HG03039 (cell line): ENCODE measurements at regions not wholly inside any gene's neighbourhood (a gene's known extent, or its start where the extent isn't known, plus 50 kb on each side); places are given as distances from the start of the nearest gene placed in this dataset.

Source experiments
- ATAC-seq: cut with Tn5 transposase; IDR thresholded peaks from one replicate; pipeline ENCODE4 v1.9.1; 2021; ENCODE audit warnings: mild to moderate bottlenecking, moderate library complexity; ENCODE audit not compliant: unreplicated experiment

DNA sequence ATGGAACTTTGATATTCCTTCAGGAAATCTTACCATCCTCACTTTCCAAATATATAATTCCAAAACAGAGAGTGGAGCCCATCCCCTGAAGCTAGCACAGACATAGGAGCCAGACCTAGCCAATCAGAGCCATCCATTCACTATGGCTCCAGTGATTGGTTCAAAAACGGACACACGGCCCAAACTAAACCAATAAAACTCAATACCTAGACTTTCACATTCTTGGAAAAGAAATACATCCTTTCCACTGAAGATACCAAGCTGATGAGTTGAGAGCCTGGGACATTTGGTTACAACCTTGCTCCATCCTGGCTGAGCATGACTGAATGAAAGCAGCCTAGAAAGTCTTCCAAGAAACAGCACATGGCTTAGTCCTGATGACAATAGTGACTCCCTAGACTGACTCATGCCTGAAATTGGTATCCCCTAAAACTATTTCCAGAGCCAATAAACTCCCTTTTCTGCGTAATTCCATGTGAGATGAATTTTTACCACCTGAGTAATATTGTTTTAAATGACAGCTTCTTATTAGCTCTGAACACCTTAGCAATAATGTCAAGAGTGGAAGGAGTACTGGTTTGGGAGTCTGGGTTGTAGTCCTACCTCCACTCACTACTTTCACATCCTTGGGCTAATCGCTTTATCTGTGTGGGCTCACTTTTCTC, 189.6 kb upstream of the LNX1 start:
- no peak for ATAC-seq

DNA sequence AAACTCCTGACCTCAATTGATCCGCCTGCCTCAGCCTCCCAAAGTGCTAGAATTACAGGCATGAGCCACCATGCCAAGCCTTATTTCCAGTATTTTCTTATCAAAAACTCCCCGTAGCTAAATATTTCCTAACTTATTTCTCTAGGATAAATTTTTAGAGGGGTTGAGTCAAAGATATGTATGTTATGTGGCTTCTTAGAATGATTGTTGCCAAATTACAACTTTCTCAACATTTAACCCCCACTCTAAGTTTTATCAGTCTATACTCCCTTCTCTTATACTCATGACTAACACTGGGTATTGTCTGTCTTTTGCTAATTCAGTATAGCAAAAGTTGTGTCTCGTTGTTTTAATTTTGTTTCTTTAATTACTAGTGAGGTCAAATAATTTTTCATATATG, 187.7 kb upstream of the LNX1 start:
- ATAC-seq: no peak

- ATAC-seq: no peak
Observed at GRCh38 chr4:53778155-53778554, 186.9 kb upstream of the LNX1 start.

DNA sequence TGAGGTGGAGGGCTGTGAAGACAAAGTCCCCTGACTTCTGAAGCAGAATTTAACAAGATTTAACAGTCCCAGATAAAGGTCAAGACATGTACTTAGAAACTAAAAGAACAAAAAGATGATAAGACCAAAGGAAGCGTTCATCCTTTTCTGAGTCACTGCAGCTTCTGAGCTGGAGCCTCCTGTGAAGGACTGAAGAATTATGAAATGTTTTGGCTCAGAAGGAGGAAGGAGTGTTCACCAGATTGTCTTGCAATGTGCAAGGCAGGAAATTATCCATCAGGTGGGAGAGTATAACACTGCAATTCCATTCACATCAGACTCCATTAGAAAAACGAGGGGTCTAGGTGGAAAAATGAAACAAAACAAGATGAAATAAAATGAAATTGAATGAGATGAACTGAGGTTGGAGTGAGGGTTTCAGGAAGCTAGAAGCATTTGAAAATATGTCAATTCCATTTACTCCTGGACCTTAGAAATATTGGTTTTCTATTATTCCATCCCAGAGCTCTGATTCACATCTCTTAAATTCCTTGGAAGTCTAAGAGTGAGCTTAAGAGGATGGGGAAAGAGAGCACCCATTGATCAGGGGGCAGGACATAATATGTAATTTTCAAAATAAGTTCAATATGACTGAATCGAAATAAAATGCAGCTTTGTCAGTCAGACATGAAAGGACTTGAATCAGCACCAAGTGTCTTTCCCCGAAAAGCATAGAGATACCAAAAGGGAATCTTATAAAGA, 186.1 kb upstream of the LNX1 start:
- no peak for ATAC-seq

GRCh38 chr4:53776141-53776540, 184.9 kb upstream of the LNX1 start:
- no peak for ATAC-seq

DNA sequence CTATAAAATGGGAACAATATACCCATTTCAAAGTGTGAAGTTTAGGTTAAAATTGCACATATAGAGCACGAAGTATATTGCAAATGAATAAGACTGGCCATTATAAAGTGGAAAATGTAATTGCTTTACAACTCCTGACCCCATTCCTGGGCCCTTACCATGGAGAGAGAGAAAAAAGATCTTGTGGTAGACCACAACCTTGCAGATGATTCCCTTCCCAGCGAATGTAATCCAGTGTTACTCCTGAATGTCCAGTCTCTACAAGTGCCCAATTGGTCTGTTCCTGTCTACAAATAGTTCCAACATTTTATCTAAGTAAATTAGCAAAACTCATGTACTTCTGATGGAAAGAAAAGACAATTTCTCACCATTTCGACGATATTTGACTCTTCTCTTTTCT, 184.1 kb upstream of the LNX1 start:
- ATAC-seq: no peak

DNA sequence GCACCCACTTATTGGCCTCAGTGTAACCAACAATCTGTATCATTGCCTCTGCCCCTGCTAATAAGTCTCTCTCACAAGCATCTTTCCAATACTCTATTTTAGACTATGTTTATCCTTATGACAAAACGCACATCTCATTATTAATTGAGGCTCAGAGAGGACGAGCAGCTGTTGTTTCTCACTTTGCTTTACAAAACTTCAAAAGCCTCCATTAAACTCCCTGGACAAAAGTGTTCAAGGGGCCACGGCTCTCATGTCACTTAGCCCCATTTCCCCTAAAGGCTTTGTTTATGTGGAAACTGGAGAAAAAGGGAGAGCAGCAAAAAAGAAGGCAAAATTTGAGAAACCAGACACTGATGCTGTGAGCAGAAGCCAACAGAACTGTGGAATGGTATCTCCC, 180.0 kb upstream of the LNX1 start:
- no peak for ATAC-seq

GRCh38 chr4:53767482-53767881, 176.2 kb upstream of the LNX1 start:
- ATAC-seq: no peak

GRCh38 chr4:53764761-53765490, 173.6 kb upstream of the LNX1 start:
- ATAC-seq: no peak

GRCh38 chr4:53763813-53764597, 172.7 kb upstream of the LNX1 start:
- ATAC-seq: no peak

- no peak for ATAC-seq
Observed at GRCh38 chr4:53755656-53756055, 164.4 kb upstream of the LNX1 start.

DNA sequence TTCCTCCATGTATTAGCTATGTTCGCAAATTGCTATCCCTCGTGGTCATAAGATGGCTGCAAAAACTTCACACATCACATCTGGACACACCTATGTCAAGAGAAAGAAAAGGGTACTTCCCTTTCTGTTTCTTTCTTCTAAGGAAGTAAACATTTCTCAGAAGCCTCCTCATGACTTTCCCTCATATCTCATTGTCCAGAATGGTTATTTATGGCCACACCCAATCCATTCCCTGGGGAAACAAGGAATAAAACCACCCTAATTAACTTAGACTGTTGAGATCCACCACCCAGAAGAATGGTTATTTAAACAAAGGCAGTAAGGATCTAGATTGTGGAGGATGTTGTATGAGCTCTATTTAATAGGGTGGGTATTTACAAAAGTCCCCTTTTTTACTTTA, 160.8 kb upstream of the LNX1 start:
- ATAC-seq: no peak

DNA sequence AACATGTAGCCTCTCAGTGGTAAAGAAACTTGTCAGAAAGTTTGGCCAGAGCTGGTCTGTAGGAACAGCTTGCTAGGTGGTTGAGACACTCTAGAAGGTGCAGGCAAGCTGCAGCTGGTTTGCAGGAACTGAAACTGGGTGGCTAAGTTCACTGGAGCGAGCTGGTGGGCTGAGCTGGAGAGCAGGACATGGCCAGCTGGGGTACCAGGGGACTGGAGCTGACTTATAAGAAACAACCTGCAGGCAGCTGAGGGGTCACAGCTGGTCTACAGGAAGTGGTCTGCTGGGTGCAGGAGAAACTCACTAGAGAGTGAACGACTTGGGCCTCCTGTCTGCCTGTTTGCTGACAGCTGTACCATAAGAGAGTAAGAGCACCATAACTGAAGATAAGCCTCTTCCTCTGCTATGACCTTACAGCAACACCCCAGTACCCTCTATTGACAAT, 157.1 kb upstream of the LNX1 start:
- ATAC-seq: peak; percentile 97

DNA sequence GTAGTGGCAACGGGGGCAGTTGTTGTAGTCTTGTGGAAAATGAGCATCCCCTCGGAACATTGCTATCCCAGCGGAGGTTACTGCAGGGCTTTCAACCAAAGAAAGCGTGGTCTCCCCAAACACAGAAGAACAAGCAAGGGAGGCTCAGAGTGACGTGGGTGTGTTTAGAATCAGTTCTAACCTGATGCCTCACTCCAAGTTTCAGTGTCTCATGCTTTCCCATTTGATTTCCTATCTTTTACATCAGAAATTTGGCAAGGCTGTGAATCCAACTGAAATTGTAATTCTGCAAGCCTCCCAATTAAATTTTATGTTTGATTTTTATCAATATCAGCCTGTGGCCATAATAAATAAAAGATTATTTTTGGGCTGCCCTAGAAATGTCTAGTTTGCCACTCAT, 156.1 kb upstream of the LNX1 start:
- no peak for ATAC-seq

GRCh38 chr4:53744446-53745160, 153.3 kb upstream of the LNX1 start:
- no peak for ATAC-seq

GRCh38 chr4:53734584-53735353, 143.5 kb upstream of the LNX1 start:
- ATAC-seq: no peak

- ATAC-seq: no peak
Observed at GRCh38 chr4:53734182-53734581, 142.9 kb upstream of the LNX1 start.

- no peak for ATAC-seq
Observed at GRCh38 chr4:53732661-53733060, 141.4 kb upstream of the LNX1 start.

DNA sequence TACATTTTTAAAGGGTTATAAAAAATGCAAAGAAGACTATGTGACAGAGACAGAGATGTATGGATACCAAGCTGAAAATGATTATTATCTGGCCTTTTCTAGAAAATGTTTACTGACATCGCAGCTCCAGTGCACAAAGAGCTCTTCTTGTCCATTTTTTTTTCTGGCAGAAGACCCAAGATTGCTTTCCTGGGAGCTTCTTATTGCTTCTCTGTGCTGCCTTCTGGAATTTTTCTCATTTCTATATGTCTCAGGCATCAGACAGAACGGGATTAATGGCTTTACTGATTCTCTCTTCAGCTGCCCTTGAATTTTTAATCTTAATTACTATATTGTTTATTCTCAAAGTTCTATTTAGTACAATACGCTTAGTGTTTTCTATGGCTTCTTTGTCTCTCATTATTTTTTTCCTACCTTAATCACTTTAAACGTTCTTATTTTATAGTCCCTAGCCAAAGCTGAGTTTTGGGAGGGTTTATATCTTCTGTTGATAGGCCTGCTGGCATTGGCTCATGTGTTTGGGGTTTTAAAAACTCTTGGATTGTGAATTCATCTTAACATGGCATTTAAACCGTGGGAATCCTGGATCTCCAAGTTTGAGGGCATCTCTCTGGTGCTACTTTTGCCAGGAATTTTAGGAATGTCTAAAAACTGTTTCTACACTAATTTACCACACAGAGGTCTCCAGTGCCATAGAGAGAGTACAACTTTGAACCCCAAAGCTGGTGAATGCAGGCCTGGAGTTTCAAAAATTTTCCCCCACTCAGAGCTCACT, 138.9 kb upstream of the LNX1 start:
- ATAC-seq: no peak
